DND-41 (cell line): ENCODE measurements at regions not wholly inside any gene's neighbourhood (a gene's known extent, or its start where the extent isn't known, plus 50 kb on each side); places are given as distances from the start of the nearest gene placed in this dataset.

Source experiments
- EZH2 ChIP-seq: IDR thresholded peaks from 3 replicates; pipeline ENCODE4 v1.6.1; 2012; ENCODE audit warnings: borderline replicate concordance, low read depth, mild to moderate bottlenecking, moderate library complexity, low read length, inconsistent platforms; ENCODE audit not compliant: severe bottlenecking
- TF ChIP-seq, protein P1 (sequence below): IDR thresholded peaks from 2 replicates; pipeline ENCODE4 v1.5.1; 2012; ENCODE audit warnings: borderline replicate concordance, low read length, moderate library complexity, mild to moderate bottlenecking; ENCODE audit not compliant: poor library complexity, severe bottlenecking; ENCODE audit errors: extremely low read depth

DNA sequence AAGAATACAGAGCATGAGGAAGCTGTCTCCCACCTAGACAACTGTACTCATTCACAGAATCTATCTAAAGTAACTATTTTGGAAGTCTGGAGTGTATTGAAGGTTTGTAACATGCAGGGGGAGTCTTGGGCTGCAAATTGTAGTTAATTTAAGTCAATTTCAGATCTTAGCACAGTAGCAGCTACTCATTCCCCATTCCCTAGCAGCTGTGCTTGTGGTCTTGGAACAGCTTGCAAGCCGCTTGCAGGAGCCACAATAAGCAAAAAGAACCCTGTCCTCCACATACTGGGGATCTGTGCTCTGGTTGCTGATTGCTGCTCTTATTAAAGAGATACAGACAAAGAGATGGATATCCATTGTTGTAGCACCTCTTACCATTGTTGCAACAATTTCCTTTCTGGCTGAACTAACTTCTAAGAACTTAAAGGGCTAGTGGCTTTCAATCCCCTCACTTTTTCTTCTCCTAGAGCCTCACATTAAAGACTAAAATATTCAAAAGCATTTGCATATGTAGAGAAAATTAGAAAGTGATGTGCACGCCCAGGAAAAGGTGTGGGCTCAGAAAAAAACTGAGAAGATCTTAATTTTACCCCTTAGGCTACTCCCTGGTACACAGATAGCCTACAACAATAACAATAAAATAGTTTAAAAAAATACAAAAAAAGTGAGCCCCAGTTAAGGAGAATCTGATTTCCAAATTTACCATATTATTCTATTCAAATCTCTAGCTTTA is 1775.1 kb upstream of the PIK3C3 start:
- TF ChIP-seq, protein P1, sequence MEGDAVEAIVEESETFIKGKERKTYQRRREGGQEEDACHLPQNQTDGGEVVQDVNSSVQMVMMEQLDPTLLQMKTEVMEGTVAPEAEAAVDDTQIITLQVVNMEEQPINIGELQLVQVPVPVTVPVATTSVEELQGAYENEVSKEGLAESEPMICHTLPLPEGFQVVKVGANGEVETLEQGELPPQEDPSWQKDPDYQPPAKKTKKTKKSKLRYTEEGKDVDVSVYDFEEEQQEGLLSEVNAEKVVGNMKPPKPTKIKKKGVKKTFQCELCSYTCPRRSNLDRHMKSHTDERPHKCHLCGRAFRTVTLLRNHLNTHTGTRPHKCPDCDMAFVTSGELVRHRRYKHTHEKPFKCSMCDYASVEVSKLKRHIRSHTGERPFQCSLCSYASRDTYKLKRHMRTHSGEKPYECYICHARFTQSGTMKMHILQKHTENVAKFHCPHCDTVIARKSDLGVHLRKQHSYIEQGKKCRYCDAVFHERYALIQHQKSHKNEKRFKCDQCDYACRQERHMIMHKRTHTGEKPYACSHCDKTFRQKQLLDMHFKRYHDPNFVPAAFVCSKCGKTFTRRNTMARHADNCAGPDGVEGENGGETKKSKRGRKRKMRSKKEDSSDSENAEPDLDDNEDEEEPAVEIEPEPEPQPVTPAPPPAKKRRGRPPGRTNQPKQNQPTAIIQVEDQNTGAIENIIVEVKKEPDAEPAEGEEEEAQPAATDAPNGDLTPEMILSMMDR, result no peak
- TF ChIP-seq EZH2, result no peak
